GM12872 (cell line): ENCODE measurements at regions not wholly inside any gene's neighbourhood (a gene's known extent, or its start where the extent isn't known, plus 50 kb on each side); places are given as distances from the start of the nearest gene placed in this dataset.

Source experiments
- CTCF ChIP-seq: IDR thresholded peaks from 3 replicates; pipeline ENCODE4 v1.5.1; 2011; ENCODE audit warnings: low read depth, mild to moderate bottlenecking, low read length, moderate library complexity; ENCODE audit not compliant: insufficient read depth

- TF ChIP-seq CTCF, result no peak
These were observed 350.1 kb downstream of the CBLN2 start for GRCh38 chr18:72194072-72194471.

GRCh38 chr18:72187956-72188355, 356.2 kb downstream of the CBLN2 start:
- no peak for TF ChIP-seq CTCF

GRCh38 chr18:72181241-72181764, 362.8 kb downstream of the CBLN2 start:
- TF ChIP-seq CTCF, result no peak

- no peak for TF ChIP-seq CTCF
These were observed 363.5 kb downstream of the CBLN2 start for GRCh38 chr18:72180689-72181088.

GRCh38 chr18:72174972-72175649, 369.0 kb downstream of the CBLN2 start:
- no peak for TF ChIP-seq CTCF

GRCh38 chr18:72171596-72171995, 372.5 kb downstream of the CBLN2 start:
- TF ChIP-seq CTCF, result no peak

- TF ChIP-seq CTCF, result no peak
These were observed 382.5 kb downstream of the CBLN2 start for GRCh38 chr18:72161691-72162090.
